CD4-positive, alpha-beta T cell (primary cell): ENCODE measurements at regions not wholly inside any gene's neighbourhood (a gene's known extent, or its start where the extent isn't known, plus 50 kb on each side); places are given as distances from the start of the nearest gene placed in this dataset.
A peak's percentile ranks its signal among the peaks of the same experiment; 100 is the strongest.

Experiments
- ATAC-seq: fragments of 200-7000 bp; cut with Tn5 transposase; one replicate; pipeline ENCODE4 v1.10.0; 2022; ENCODE audit warnings: mild to moderate bottlenecking; ENCODE audit not compliant: poor library complexity
- CTCF ChIA-PET: fragments of 350-600 bp; sonication (Branson Sonifier 250); formaldehyde crosslinking; loops from one replicate; lab custom pipeline; 2021; ENCODE audit warnings: antibody characterized with exemption, inconsistent platforms; lab: Charles Lee
- POLR2A ChIA-PET: fragments of 350-600 bp; sonication (Branson Sonifier 250); formaldehyde crosslinking; loops from one replicate; lab custom pipeline; 2021; ENCODE audit warnings: antibody characterized with exemption, inconsistent platforms; lab: Charles Lee
- DNase-seq, 14 experiments: peaks; one replicate each; pipeline ENCODE4 v3.0.0-alpha.2; 2013 to 2020; ENCODE audit warnings: mixed read lengths in 2 of 14
- H3K27ac ChIP-seq, 2 donors: one replicate each; pipeline versions ENCODE4 v1.5.1 to v1.7.0; 2013; ENCODE audit warnings: low read length in 2 of 2, low read depth in 1 of 2, mild to moderate bottlenecking in 1 of 2
- H3K27me3 ChIP-seq, 2 experiments: 1 replicate in 1 of 2; 2 replicates in 1 of 2; pipeline versions ENCODE4 v1.6.1 to v1.7.0; 2013; ENCODE audit warnings: low read length in 2 of 2, control low read depth in 1 of 2, mild to moderate bottlenecking in 1 of 2, moderate library complexity in 1 of 2; ENCODE audit not compliant: insufficient read depth in 2 of 2, control insufficient read depth in 1 of 2
- H3K36me3 ChIP-seq: one replicate; pipeline ENCODE4 v1.6.1; 2013; ENCODE audit warnings: low read length, control low read depth; ENCODE audit not compliant: insufficient read depth
- H3K4me1 ChIP-seq: one replicate; pipeline ENCODE4 v1.6.1; 2013; ENCODE audit warnings: low read length, control low read depth; ENCODE audit not compliant: insufficient read depth
- H3K4me3 ChIP-seq: one replicate; pipeline ENCODE4 v1.5.1; 2013; ENCODE audit warnings: mild to moderate bottlenecking, low read length, moderate library complexity
- H3K9me3 ChIP-seq, 2 experiments: 1 replicate in 1 of 2; 2 replicates in 1 of 2; pipeline versions ENCODE4 v1.6.1 to v1.7.0; 2013; ENCODE audit warnings: low read length in 2 of 2, mild to moderate bottlenecking in 2 of 2, control low read depth in 1 of 2, moderate library complexity in 1 of 2; ENCODE audit not compliant: control insufficient read depth in 1 of 2, insufficient read depth in 1 of 2
- H3K27ac Mint-ChIP-seq: one replicate; pipeline ENCODE4 v1.8.0; 2020; ENCODE audit warnings: mixed read lengths
- H3K27me3 Mint-ChIP-seq: one replicate; pipeline ENCODE4 v1.8.0; 2021; ENCODE audit warnings: mixed read lengths
- H3K36me3 Mint-ChIP-seq: one replicate; pipeline ENCODE4 v1.8.0; 2021; ENCODE audit warnings: low read depth, mixed read lengths
- H3K4me1 Mint-ChIP-seq: one replicate; pipeline ENCODE4 v1.8.0; 2021; ENCODE audit warnings: low read depth, mixed read lengths
- H3K4me3 Mint-ChIP-seq: one replicate; pipeline ENCODE4 v1.8.0; 2020; ENCODE audit warnings: mild to moderate bottlenecking, mixed read lengths
- H3K9me3 Mint-ChIP-seq: one replicate; pipeline ENCODE4 v1.8.0; 2020; ENCODE audit warnings: mixed read lengths
- CTCF ChIP-seq: fragments of 200-600 bp; IDR thresholded peaks from one replicate; pipeline ENCODE4 v1.8.0; 2022; ENCODE audit warnings: antibody characterized with exemption, mild to moderate bottlenecking
- intact Hi-C, 2 experiments: fragments of 100-400 bp; cut with DNase I in 1 of 2; cut with micrococcal nuclease in 1 of 2; formaldehyde crosslinking; loops; one replicate each; pipeline versions ENCODE4 v1.15.1 to v1.9.0; 2023 to 2025; cut with DNase I, micrococcal nuclease

GRCh38 chr12:92365836-92366235 is 220.2 kb upstream of the BTG1 start:
- ATAC-seq (no peak), DNase-seq (no peak)
- intact Hi-C loops = no loop called here
- no peak for TF ChIP-seq CTCF
- no peak overlapping the region for H3K27ac ChIP-seq
- ChIA-PET POLR2A (interaction anchor here (4.1 to 5.6 kb wide), 2 partner anchors 33 to 221 kb away, joined by 47 to 86 read pairs; partner anchors contain the start of gene BTG1), CTCF (interaction anchor here (1.3 kb wide), 1 partner anchor 11 kb away, joined by 3 read pairs; no protein-coding TSS in a partner anchor)
- peaks cover 9% of the 10 kb centered on the region for H3K9me3 Mint-ChIP-seq
- peak overlapping the region; percentile 6 for H3K4me3 Mint-ChIP-seq
- H3K4me1 ChIP-seq = peaks cover 24% of the 10 kb centered on the region
- H3K4me3 ChIP-seq = no peak overlapping the region
- H3K36me3 ChIP-seq = no peaks in the 10 kb centered on the region
- no peaks in the 10 kb centered on the region for H3K27me3 Mint-ChIP-seq
- peaks cover 20% of the 10 kb centered on the region for H3K36me3 Mint-ChIP-seq
- H3K9me3 ChIP-seq = peaks cover 0 to 6% of the 10 kb centered on the region in 2 experiments
- no peaks in the 10 kb centered on the region for H3K27me3 ChIP-seq
- peaks cover 57% of the 10 kb centered on the region for H3K4me1 Mint-ChIP-seq
- H3K27ac Mint-ChIP-seq = peak overlapping the region; percentile 90

GRCh38 chr12:92365333-92365732 is 219.7 kb upstream of the BTG1 start:
- CTCF ChIA-PET = interaction anchor here (1.3 kb wide), 1 partner anchor 12 kb away, joined by 3 read pairs; no protein-coding TSS in a partner anchor
- Mint-ChIP-seq H3K27me3 (no peaks in the 10 kb centered on the region), H3K36me3 (peaks cover 25% of the 10 kb centered on the region), H3K9me3 (peaks cover 13% of the 10 kb centered on the region), H3K4me1 (peaks cover 58% of the 10 kb centered on the region), H3K4me3 (no peak overlapping the region), H3K27ac (peak overlapping the region; percentile 90)
- no peak for TF ChIP-seq CTCF
- intact Hi-C loops = no loop called here
- H3K4me1 ChIP-seq = peaks cover 24% of the 10 kb centered on the region
- POLR2A ChIA-PET = interaction anchor here (1.1 to 5.6 kb wide), 7 partner anchors 9 to 224 kb away, joined by 3 to 86 read pairs (median 15); partner anchors contain the start of gene BTG1
- no peak overlapping the region for H3K4me3 ChIP-seq
- no peaks in the 10 kb centered on the region for H3K36me3 ChIP-seq
- DNase-seq (no peak), ATAC-seq (no peak)
- peaks cover 0 to 11% of the 10 kb centered on the region in 2 experiments for H3K9me3 ChIP-seq
- H3K27ac ChIP-seq = no peak overlapping the region
- no peaks in the 10 kb centered on the region for H3K27me3 ChIP-seq

GRCh38 chr12:92363295-92364146 is 217.9 kb upstream of the BTG1 start:
- no peaks in the 10 kb centered on the region for H3K36me3 ChIP-seq
- peaks cover 39% of the 10 kb centered on the region for H3K36me3 Mint-ChIP-seq
- peaks cover 76% of the 10 kb centered on the region for H3K4me1 Mint-ChIP-seq
- peak overlapping the region; percentile 90 for H3K27ac Mint-ChIP-seq
- TF ChIP-seq CTCF = no peak
- CTCF ChIA-PET = interaction anchor here (1.1 to 1.7 kb wide), 2 partner anchors 44 to 45 kb away, joined by 3 to 4 read pairs; no protein-coding TSS in a partner anchor
- intact Hi-C loops = loop anchor here (5.0 kb wide), 3 partner anchors 34 to 209 kb away; no protein-coding TSS in a partner anchor
- peaks cover 0 to 13% of the 10 kb centered on the region in 2 experiments for H3K9me3 ChIP-seq
- peak; percentile 20 to 79 (median 51) for DNase-seq
- peak; percentile 55 for ATAC-seq
- peaks cover 29% of the 10 kb centered on the region for H3K4me1 ChIP-seq
- no peaks in the 10 kb centered on the region for H3K27me3 Mint-ChIP-seq
- H3K27me3 ChIP-seq = no peaks in the 10 kb centered on the region
- H3K4me3 ChIP-seq = peak overlapping the region; percentile 43
- POLR2A ChIA-PET = interaction anchor here (0.8 to 5.6 kb wide), 18 partner anchors 11 to 519 kb away, joined by 3 to 86 read pairs (median 4); partner anchors contain the start of gene BTG1
- H3K27ac ChIP-seq = peak overlapping the region; percentile 73 to 79
- H3K4me3 Mint-ChIP-seq = peak overlapping the region; percentile 74
- peaks cover 16% of the 10 kb centered on the region for H3K9me3 Mint-ChIP-seq
